ENCODE measurements at regions not wholly inside any gene's neighbourhood (a gene's known extent, or its start where the extent isn't known, plus 50 kb on each side); places are given as distances from the start of the nearest gene placed in this dataset.
"Not testable (repeated sequence)": the region's sequence is repeated elsewhere in the genome, so short reads cannot be mapped to it uniquely, and the experiment has no call there.

GRCh38 chr2:235105821-235106359 lies 154.1 kb downstream of the SH3BP4 start:
- Histone ChIP-seq H3K27ac (ENCODE audit: low read depth in 1 of 3, low read length in 2 of 3) (no peak overlapping the region), H3K36me3 (ENCODE audit: control insufficient read depth in 3 of 3, insufficient read depth in 2 of 3, low read depth in 1 of 3, low read length in 3 of 3) (no peaks in the 10 kb centered on the region), H3K27me3 (ENCODE audit: control insufficient read depth in 3 of 3, insufficient read depth in 3 of 3, low read length in 3 of 3) (no peaks in the 10 kb centered on the region), H3K4me1 (ENCODE audit: control insufficient read depth in 3 of 3, insufficient read depth in 2 of 3, low read depth in 1 of 3, low read length in 2 of 3) (no peaks in the 10 kb centered on the region), H3K9me3 (ENCODE audit: control insufficient read depth in 2 of 2, insufficient read depth in 1 of 2, low read depth in 1 of 2, low read length in 1 of 2) (no peaks in the 10 kb centered on the region), H3K4me3 (ENCODE audit: low read depth in 1 of 3, low read length in 3 of 3) (no peak overlapping the region)
- DNase-seq, result peak; percentile 49 to 50
- FAIRE-seq, result no peak
- 75 to 86% (median 75%) methylated on average over 19 of the region's 19 CpGs for WGBS, 3 donors

GRCh38 chr2:235106874-235107639 lies 155.2 kb downstream of the SH3BP4 start:
- Histone ChIP-seq H3K36me3 (ENCODE audit: control insufficient read depth in 3 of 3, insufficient read depth in 2 of 3, low read depth in 1 of 3, low read length in 3 of 3) (no peaks in the 10 kb centered on the region), H3K4me3 (ENCODE audit: low read depth in 1 of 3, low read length in 3 of 3) (no peak overlapping the region), H3K4me1 (ENCODE audit: control insufficient read depth in 3 of 3, insufficient read depth in 2 of 3, low read depth in 1 of 3, low read length in 2 of 3) (no peaks in the 10 kb centered on the region), H3K9me3 (ENCODE audit: control insufficient read depth in 2 of 2, insufficient read depth in 1 of 2, low read depth in 1 of 2, low read length in 1 of 2) (no peaks in the 10 kb centered on the region), H3K27ac (ENCODE audit: low read depth in 1 of 3, low read length in 2 of 3) (no peak overlapping the region), H3K27me3 (ENCODE audit: control insufficient read depth in 3 of 3, insufficient read depth in 3 of 3, low read length in 3 of 3) (no peaks in the 10 kb centered on the region)
- FAIRE-seq (no peak), DNase-seq (peak; percentile 75 to 77)
- 52% methylated on average over 10 of the region's 10 CpGs for WGBS, 3 donors

- H3K27ac ChIP-seq (ENCODE audit: low read depth in 1 of 3, low read length in 2 of 3), result no peak overlapping the region
- FAIRE-seq (no peak), DNase-seq (no peak)
- H3K9me3 ChIP-seq (ENCODE audit: control insufficient read depth in 2 of 2, insufficient read depth in 1 of 2, low read depth in 1 of 2, low read length in 1 of 2), result no peaks in the 10 kb centered on the region
- H3K36me3 ChIP-seq (ENCODE audit: control insufficient read depth in 3 of 3, insufficient read depth in 2 of 3, low read depth in 1 of 3, low read length in 3 of 3), result no peaks in the 10 kb centered on the region
- H3K4me1 ChIP-seq (ENCODE audit: control insufficient read depth in 3 of 3, insufficient read depth in 2 of 3, low read depth in 1 of 3, low read length in 2 of 3), result no peaks in the 10 kb centered on the region
- H3K27me3 ChIP-seq (ENCODE audit: control insufficient read depth in 3 of 3, insufficient read depth in 3 of 3, low read length in 3 of 3), result no peaks in the 10 kb centered on the region
- no peak overlapping the region for H3K4me3 ChIP-seq (ENCODE audit: low read depth in 1 of 3, low read length in 3 of 3)
- 63 to 77% (median 71%) methylated on average over 3 of the region's 3 CpGs for WGBS, 3 donors
Measured at GRCh38 chr2:235107640-235107951, 155.8 kb downstream of the SH3BP4 start.

GRCh38 chr2:235109561-235109960 lies 157.7 kb downstream of the SH3BP4 start:
- not testable (repeated sequence) for DNase-seq; H3K27me3 ChIP-seq (ENCODE audit: control insufficient read depth in 3 of 3, insufficient read depth in 3 of 3, low read length in 3 of 3); FAIRE-seq; H3K9me3 ChIP-seq (ENCODE audit: control insufficient read depth in 2 of 2, insufficient read depth in 1 of 2, low read depth in 1 of 2, low read length in 1 of 2); H3K4me1 ChIP-seq (ENCODE audit: control insufficient read depth in 3 of 3, insufficient read depth in 2 of 3, low read depth in 1 of 3, low read length in 2 of 3); H3K4me3 ChIP-seq (ENCODE audit: low read depth in 1 of 3, low read length in 3 of 3); H3K36me3 ChIP-seq (ENCODE audit: control insufficient read depth in 3 of 3, insufficient read depth in 2 of 3, low read depth in 1 of 3, low read length in 3 of 3); H3K27ac ChIP-seq (ENCODE audit: low read depth in 1 of 3, low read length in 2 of 3)
- 86 to 94% (median 92%) methylated on average over 7 of the region's 7 CpGs for WGBS, 3 donors

GRCh38 chr2:235112365-235112764 lies 160.5 kb downstream of the SH3BP4 start:
- WGBS, 3 donors, result 81 to 95% (median 87%) methylated on average over 4 of the region's 4 CpGs
- Histone ChIP-seq H3K9me3 (ENCODE audit: control insufficient read depth in 2 of 2, insufficient read depth in 1 of 2, low read depth in 1 of 2, low read length in 1 of 2) (no peaks in the 10 kb centered on the region), H3K36me3 (ENCODE audit: control insufficient read depth in 3 of 3, insufficient read depth in 2 of 3, low read depth in 1 of 3, low read length in 3 of 3) (no peaks in the 10 kb centered on the region), H3K27me3 (ENCODE audit: control insufficient read depth in 3 of 3, insufficient read depth in 3 of 3, low read length in 3 of 3) (peaks cover 0 to 6% (median 0%) of the 10 kb centered on the region in 3 donors), H3K27ac (ENCODE audit: low read depth in 1 of 3, low read length in 2 of 3) (no peak overlapping the region), H3K4me1 (ENCODE audit: control insufficient read depth in 3 of 3, insufficient read depth in 2 of 3, low read depth in 1 of 3, low read length in 2 of 3) (no peaks in the 10 kb centered on the region), H3K4me3 (ENCODE audit: low read depth in 1 of 3, low read length in 3 of 3) (no peak overlapping the region)
- FAIRE-seq, result no peak
- no peak for DNase-seq

DNA sequence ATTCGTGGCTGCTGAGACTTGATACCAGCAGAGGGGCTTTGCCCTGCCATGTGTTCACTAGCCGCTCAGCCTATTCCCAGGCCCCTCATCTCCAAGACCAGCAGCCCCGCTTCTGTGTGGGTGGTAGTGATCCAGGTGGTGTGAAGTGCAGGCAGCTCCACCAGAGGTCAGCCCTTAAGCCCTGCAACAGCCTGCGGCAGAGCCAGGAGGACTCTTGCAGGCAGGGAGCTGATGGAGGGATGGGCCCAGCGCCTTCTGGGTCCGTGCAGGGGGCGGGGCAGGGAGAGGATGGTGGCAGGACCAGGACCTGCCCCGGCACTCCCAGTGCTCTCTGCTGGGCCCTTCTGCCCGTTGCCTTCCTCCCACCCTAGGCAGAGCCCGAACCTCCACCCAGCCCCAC lies 162.0 kb downstream of the SH3BP4 start:
- no peak for DNase-seq
- no peak for FAIRE-seq
- Histone ChIP-seq H3K36me3 (ENCODE audit: control insufficient read depth in 3 of 3, insufficient read depth in 2 of 3, low read depth in 1 of 3, low read length in 3 of 3) (no peaks in the 10 kb centered on the region), H3K27ac (ENCODE audit: low read depth in 1 of 3, low read length in 2 of 3) (no peak overlapping the region), H3K4me1 (ENCODE audit: control insufficient read depth in 3 of 3, insufficient read depth in 2 of 3, low read depth in 1 of 3, low read length in 2 of 3) (no peaks in the 10 kb centered on the region), H3K9me3 (ENCODE audit: control insufficient read depth in 2 of 2, insufficient read depth in 1 of 2, low read depth in 1 of 2, low read length in 1 of 2) (no peaks in the 10 kb centered on the region), H3K4me3 (ENCODE audit: low read depth in 1 of 3, low read length in 3 of 3) (no peak overlapping the region), H3K27me3 (ENCODE audit: control insufficient read depth in 3 of 3, insufficient read depth in 3 of 3, low read length in 3 of 3) (peaks cover 0 to 6% (median 0%) of the 10 kb centered on the region in 3 donors)
- WGBS, 3 donors, result 53 to 57% (median 55%) methylated on average over 9 to 10 of the region's 10 CpGs

GRCh38 chr2:235114286-235114685 lies 162.5 kb downstream of the SH3BP4 start:
- H3K9me3 ChIP-seq (ENCODE audit: control insufficient read depth in 2 of 2, insufficient read depth in 1 of 2, low read depth in 1 of 2, low read length in 1 of 2), result no peaks in the 10 kb centered on the region
- H3K27me3 ChIP-seq (ENCODE audit: control insufficient read depth in 3 of 3, insufficient read depth in 3 of 3, low read length in 3 of 3), result peaks cover 0 to 6% (median 0%) of the 10 kb centered on the region in 3 donors
- FAIRE-seq (no peak), DNase-seq (no peak)
- 90 to 93% (median 90%) methylated on average over 10 of the region's 10 CpGs for WGBS, 3 donors
- H3K27ac ChIP-seq (ENCODE audit: low read depth in 1 of 3, low read length in 2 of 3), result no peak overlapping the region
- no peaks in the 10 kb centered on the region for H3K36me3 ChIP-seq (ENCODE audit: control insufficient read depth in 3 of 3, insufficient read depth in 2 of 3, low read depth in 1 of 3, low read length in 3 of 3)
- no peaks in the 10 kb centered on the region for H3K4me1 ChIP-seq (ENCODE audit: control insufficient read depth in 3 of 3, insufficient read depth in 2 of 3, low read depth in 1 of 3, low read length in 2 of 3)
- H3K4me3 ChIP-seq (ENCODE audit: low read depth in 1 of 3, low read length in 3 of 3), result no peak overlapping the region

- Histone ChIP-seq H3K27me3 (ENCODE audit: control insufficient read depth in 3 of 3, insufficient read depth in 3 of 3, low read length in 3 of 3) (peaks cover 0 to 6% (median 0%) of the 10 kb centered on the region in 3 donors), H3K36me3 (ENCODE audit: control insufficient read depth in 3 of 3, insufficient read depth in 2 of 3, low read depth in 1 of 3, low read length in 3 of 3) (no peaks in the 10 kb centered on the region), H3K4me1 (ENCODE audit: control insufficient read depth in 3 of 3, insufficient read depth in 2 of 3, low read depth in 1 of 3, low read length in 2 of 3) (no peaks in the 10 kb centered on the region), H3K27ac (ENCODE audit: low read depth in 1 of 3, low read length in 2 of 3) (no peak overlapping the region), H3K9me3 (ENCODE audit: control insufficient read depth in 2 of 2, insufficient read depth in 1 of 2, low read depth in 1 of 2, low read length in 1 of 2) (no peaks in the 10 kb centered on the region), H3K4me3 (ENCODE audit: low read depth in 1 of 3, low read length in 3 of 3) (no peak overlapping the region)
- WGBS, 3 donors, result 84 to 92% (median 88%) methylated on average over 4 of the region's 4 CpGs
- DNase-seq, result no peak
- no peak for FAIRE-seq
Measured at GRCh38 chr2:235115521-235115920, 163.7 kb downstream of the SH3BP4 start.
